ENCODE measurements at regions not wholly inside any gene's neighbourhood (a gene's known extent, or its start where the extent isn't known, plus 50 kb on each side); places are given as distances from the start of the nearest gene placed in this dataset.

DNA sequence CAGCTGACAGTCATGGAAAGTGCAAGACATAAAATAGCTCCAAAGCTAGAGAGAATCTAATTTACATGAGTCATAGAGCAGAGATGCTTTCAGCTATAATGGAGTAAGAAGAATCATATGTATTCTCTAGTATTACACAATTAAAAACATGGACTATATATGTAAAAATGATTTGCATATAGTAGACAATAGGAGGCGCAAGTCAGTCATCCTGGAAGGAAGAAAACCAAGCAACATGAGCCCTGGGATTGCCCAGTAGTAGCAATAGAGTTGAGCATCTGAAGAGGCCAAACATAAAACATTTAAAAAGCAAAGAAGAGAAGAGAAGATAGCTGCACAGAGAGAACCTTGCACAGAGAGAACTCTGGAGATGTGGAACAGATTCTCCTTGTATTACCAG, 455.0 kb downstream of the EPHA3 start:
- TF ChIP-seq, protein P1, sequence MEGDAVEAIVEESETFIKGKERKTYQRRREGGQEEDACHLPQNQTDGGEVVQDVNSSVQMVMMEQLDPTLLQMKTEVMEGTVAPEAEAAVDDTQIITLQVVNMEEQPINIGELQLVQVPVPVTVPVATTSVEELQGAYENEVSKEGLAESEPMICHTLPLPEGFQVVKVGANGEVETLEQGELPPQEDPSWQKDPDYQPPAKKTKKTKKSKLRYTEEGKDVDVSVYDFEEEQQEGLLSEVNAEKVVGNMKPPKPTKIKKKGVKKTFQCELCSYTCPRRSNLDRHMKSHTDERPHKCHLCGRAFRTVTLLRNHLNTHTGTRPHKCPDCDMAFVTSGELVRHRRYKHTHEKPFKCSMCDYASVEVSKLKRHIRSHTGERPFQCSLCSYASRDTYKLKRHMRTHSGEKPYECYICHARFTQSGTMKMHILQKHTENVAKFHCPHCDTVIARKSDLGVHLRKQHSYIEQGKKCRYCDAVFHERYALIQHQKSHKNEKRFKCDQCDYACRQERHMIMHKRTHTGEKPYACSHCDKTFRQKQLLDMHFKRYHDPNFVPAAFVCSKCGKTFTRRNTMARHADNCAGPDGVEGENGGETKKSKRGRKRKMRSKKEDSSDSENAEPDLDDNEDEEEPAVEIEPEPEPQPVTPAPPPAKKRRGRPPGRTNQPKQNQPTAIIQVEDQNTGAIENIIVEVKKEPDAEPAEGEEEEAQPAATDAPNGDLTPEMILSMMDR (IDR thresholded peaks at IDR 0.05; ENCODE audit: poor library complexity), result no peak
- TF ChIP-seq EZH2phosphoT487 (IDR thresholded peaks at IDR 0.05; ENCODE audit: low read depth, severe bottlenecking, unreplicated experiment) (no peak), EZH2 (IDR thresholded peaks at IDR 0.05; ENCODE audit: borderline replicate concordance) (no peak)

Data from hepatocyte (in vitro differentiated cells).